Lower leg skin (tissue), 3 donors: ENCODE measurements at regions not wholly inside any gene's neighbourhood (a gene's known extent, or its start where the extent isn't known, plus 50 kb on each side); places are given as distances from the start of the nearest gene placed in this dataset.
"Not testable (repeated sequence)": the region's sequence is repeated elsewhere in the genome, so short reads cannot be mapped to it uniquely, and the experiment has no call there.

Experiments
- CTCF ChIP-seq, 3 donors: fragments of 450-650 bp; IDR thresholded peaks; one replicate each; pipeline ENCODE4 v1.5.1; 2016; ENCODE audit warnings: antibody characterized with exemption in 3 of 3, mild to moderate bottlenecking in 3 of 3, moderate library complexity in 2 of 3
- POLR2A ChIP-seq, 2 donors: fragments of 450-650 bp; IDR thresholded peaks; one replicate each; pipeline ENCODE4 v1.6.1; 2016 to 2017; ENCODE audit warnings: antibody characterized with exemption in 2 of 2, mild to moderate bottlenecking in 1 of 2, moderate library complexity in 1 of 2

GRCh38 chr7:32669173-32669870, 174.0 kb downstream of the AVL9 start:
- not testable (repeated sequence) for TF ChIP-seq CTCF, POLR2A (IDR thresholded peaks at IDR 0.05)
